ENCODE measurements at regions not wholly inside any gene's neighbourhood (a gene's known extent, or its start where the extent isn't known, plus 50 kb on each side); places are given as distances from the start of the nearest gene placed in this dataset.
"Not testable (repeated sequence)": the region's sequence is repeated elsewhere in the genome, so short reads cannot be mapped to it uniquely, and the experiment has no call there.

- peak; percentile 73 for ATAC-seq
Measured at GRCh38 chr2:234880551-234881211, 71.1 kb upstream of the SH3BP4 start.

GRCh38 chr2:234879671-234880455, 72.0 kb upstream of the SH3BP4 start:
- TF ChIP-seq POU6F1 (CRISPR knock-in tag; IDR thresholded peaks at IDR 0.05; ENCODE audit: borderline replicate concordance, low read depth) (no peak), ZNF70 (CRISPR knock-in tag; IDR thresholded peaks at IDR 0.05) (no peak), ISL1 (CRISPR knock-in tag; IDR thresholded peaks at IDR 0.05) (no peak), BACH2 (CRISPR knock-in tag; IDR thresholded peaks at IDR 0.05; ENCODE audit: borderline replicate concordance) (no peak), CSDC2 (CRISPR knock-in tag; IDR thresholded peaks at IDR 0.05) (0 out of 2 replicates have a peak, but pooled peaks have one; percentile 44), SNAI2 (CRISPR knock-in tag; IDR thresholded peaks at IDR 0.05) (no peak), OSR1 (CRISPR knock-in tag; IDR thresholded peaks at IDR 0.05) (no peak), ZFP3 (CRISPR knock-in tag; IDR thresholded peaks at IDR 0.05) (0 out of 2 replicates have a peak, but pooled peaks have one; percentile 12), ESRRG (CRISPR knock-in tag; IDR thresholded peaks at IDR 0.05) (no peak), ZFP30 (CRISPR knock-in tag; IDR thresholded peaks at IDR 0.05) (no peak), CREB5 (CRISPR knock-in tag; IDR thresholded peaks at IDR 0.05; ENCODE audit: low read depth) (no peak), ZC3H10 (CRISPR knock-in tag; IDR thresholded peaks at IDR 0.05) (no peak), TSHZ2 (CRISPR knock-in tag; IDR thresholded peaks at IDR 0.05) (no peak)
- no peak; the same call in 2 of the 3 replicates for ATAC-seq

More at GRCh38 chr2:234880551-234881211, 71.1 kb upstream of the SH3BP4 start:
- TF ChIP-seq ZNF8 (CRISPR knock-in tag; IDR thresholded peaks at IDR 0.05), result no peak
- TF ChIP-seq CREB5 (CRISPR knock-in tag; IDR thresholded peaks at IDR 0.05; ENCODE audit: low read depth), result peak; percentile 84
- peak; percentile 46; the same call in 1 of the 2 replicates for TF ChIP-seq TCF4 (CRISPR knock-in tag; IDR thresholded peaks at IDR 0.05; ENCODE audit: borderline replicate concordance)
- peak; percentile 62 for TF ChIP-seq ISL1 (CRISPR knock-in tag; IDR thresholded peaks at IDR 0.05)
- TF ChIP-seq CSDC2 (CRISPR knock-in tag; IDR thresholded peaks at IDR 0.05), result no peak
- no peak for TF ChIP-seq PATZ1 (CRISPR knock-in tag; IDR thresholded peaks at IDR 0.05; ENCODE audit: borderline replicate concordance)

- not testable (repeated sequence) for ATAC-seq
Measured at GRCh38 chr2:234876621-234877020, 75.2 kb upstream of the SH3BP4 start.

Measured in SK-N-SH treated with all-trans-retinoic acid at 6 μM for 48 hours (cell line).